Mesendoderm (in vitro differentiated cells): ENCODE measurements at regions not wholly inside any gene's neighbourhood (a gene's known extent, or its start where the extent isn't known, plus 50 kb on each side); places are given as distances from the start of the nearest gene placed in this dataset.

Experiments
- DNase-seq: peaks from one replicate; pipeline ENCODE4 v3.0.0; 2013
- H2AK5ac ChIP-seq: 2 replicates; pipeline ENCODE4 v1.6.1; 2013; ENCODE audit warnings: low read length, inconsistent platforms
- H2BK120ac ChIP-seq: 2 replicates; pipeline ENCODE4 v1.6.1; 2013; ENCODE audit warnings: low read depth, mild to moderate bottlenecking, low read length, moderate library complexity, mixed read lengths
- H2BK15ac ChIP-seq: replicated peaks from 2 replicates; pipeline ENCODE4 v1.6.1; 2013; ENCODE audit warnings: low read depth, mild to moderate bottlenecking, moderate library complexity
- H2BK5ac ChIP-seq: 2 replicates; pipeline ENCODE4 v1.6.1; 2013; ENCODE audit warnings: low read length, inconsistent platforms
- H3K18ac ChIP-seq: 2 replicates; pipeline ENCODE4 v1.6.1; 2013; ENCODE audit warnings: mild to moderate bottlenecking, low read length, mixed read lengths
- H3K23ac ChIP-seq: one replicate; pipeline ENCODE4 v1.6.1; 2013; ENCODE audit warnings: low read length
- H3K27ac ChIP-seq: 2 replicates; pipeline ENCODE4 v1.5.1; 2013; ENCODE audit warnings: low read depth, mild to moderate bottlenecking, inconsistent platforms, low read length, moderate library complexity
- H3K27me3 ChIP-seq: 2 replicates; pipeline ENCODE4 v1.6.1; 2013; ENCODE audit warnings: low read length, control low read depth, mild to moderate bottlenecking, inconsistent platforms; ENCODE audit not compliant: insufficient read depth, poor library complexity
- H3K36me3 ChIP-seq: 2 replicates; pipeline ENCODE4 v1.6.1; 2013; ENCODE audit warnings: low read length, inconsistent platforms; ENCODE audit not compliant: control insufficient read depth, insufficient read depth
- H3K4ac ChIP-seq: one replicate; pipeline ENCODE4 v1.6.1; 2013; ENCODE audit warnings: low read depth, mild to moderate bottlenecking, low read length, moderate library complexity
- H3K4me1 ChIP-seq: 2 replicates; pipeline ENCODE4 v1.6.1; 2013; ENCODE audit warnings: low read depth, low read length, inconsistent platforms; ENCODE audit not compliant: control insufficient read depth
- H3K4me2 ChIP-seq: 2 replicates; pipeline ENCODE4 v1.6.1; 2013; ENCODE audit warnings: low read length
- H3K4me3 ChIP-seq: 2 replicates; pipeline ENCODE4 v1.5.1; 2013; ENCODE audit warnings: mild to moderate bottlenecking, low read length
- H3K56ac ChIP-seq: one replicate; pipeline ENCODE4 v1.6.1; 2013; ENCODE audit warnings: low read length
- H3K79me1 ChIP-seq: 2 replicates; pipeline ENCODE4 v1.6.1; 2013; ENCODE audit warnings: low read length, inconsistent platforms
- H3K79me2 ChIP-seq: 2 replicates; pipeline ENCODE4 v1.6.1; 2013; ENCODE audit warnings: mild to moderate bottlenecking, low read length; ENCODE audit not compliant: control insufficient read depth, insufficient read depth
- H3K9ac ChIP-seq: 2 replicates; pipeline ENCODE4 v1.6.1; 2013; ENCODE audit warnings: low read length, inconsistent platforms
- H4K5ac ChIP-seq: one replicate; pipeline ENCODE4 v1.6.1; 2013; ENCODE audit warnings: low read length
- H4K8ac ChIP-seq: one replicate; pipeline ENCODE4 v1.6.1; 2013; ENCODE audit warnings: low read depth, mild to moderate bottlenecking, control low read depth, low read length, moderate library complexity
- WGBS: extraction: QIAGEN DNeasy Blood & Tissue Kit; methylation state at CpG from one replicate; pipeline ENCODE4 v1.1.7; 2013; ENCODE audit warnings: low lambda C conversion rate, missing lambda C conversion rate; ENCODE audit not compliant: insufficient coverage; ENCODE audit errors: extremely low coverage; 5-methylcytosine and 5-hydroxymethylcytosine counted together

DNA sequence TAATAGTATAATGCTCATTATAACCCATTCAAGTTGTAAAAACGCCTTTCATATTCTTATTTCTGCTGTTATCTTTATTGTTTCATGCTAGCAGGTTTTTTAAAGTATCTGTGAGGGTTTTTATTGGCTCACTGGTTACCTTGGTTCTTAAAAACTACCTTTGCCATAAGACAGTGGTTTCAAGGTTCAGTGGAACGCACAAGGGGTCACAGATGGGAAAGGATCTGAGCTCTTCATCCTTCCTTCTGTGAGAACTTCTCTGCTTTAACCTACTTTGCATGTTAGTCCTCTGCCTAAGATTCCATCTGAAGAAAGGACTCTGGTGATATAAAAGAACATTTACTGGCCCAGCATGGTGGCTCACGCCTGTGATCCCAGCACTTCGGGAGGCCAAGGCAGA, 492.6 kb downstream of the CD83 start:
- Histone ChIP-seq H2BK120ac (no peak overlapping the region), H3K56ac (no peak overlapping the region), H3K27ac (no peak overlapping the region), H3K4me1 (no peaks in the 10 kb centered on the region), H3K4ac (no peak overlapping the region), H2AK5ac (no peak overlapping the region), H3K27me3 (no peaks in the 10 kb centered on the region), H4K8ac (no peak overlapping the region), H3K79me2 (no peaks in the 10 kb centered on the region), H3K9ac (no peak overlapping the region), H2BK5ac (no peak overlapping the region), H3K23ac (no peak overlapping the region), H4K5ac (no peak overlapping the region), H3K79me1 (no peaks in the 10 kb centered on the region), H3K4me2 (no peak overlapping the region), H3K18ac (no peak overlapping the region), H3K36me3 (no peaks in the 10 kb centered on the region), H3K4me3 (no peak overlapping the region), H2BK15ac (no peak overlapping the region)
- no peak for DNase-seq
- no CpG with 5 or more reads among the region's 4 CpGs for WGBS

DNA sequence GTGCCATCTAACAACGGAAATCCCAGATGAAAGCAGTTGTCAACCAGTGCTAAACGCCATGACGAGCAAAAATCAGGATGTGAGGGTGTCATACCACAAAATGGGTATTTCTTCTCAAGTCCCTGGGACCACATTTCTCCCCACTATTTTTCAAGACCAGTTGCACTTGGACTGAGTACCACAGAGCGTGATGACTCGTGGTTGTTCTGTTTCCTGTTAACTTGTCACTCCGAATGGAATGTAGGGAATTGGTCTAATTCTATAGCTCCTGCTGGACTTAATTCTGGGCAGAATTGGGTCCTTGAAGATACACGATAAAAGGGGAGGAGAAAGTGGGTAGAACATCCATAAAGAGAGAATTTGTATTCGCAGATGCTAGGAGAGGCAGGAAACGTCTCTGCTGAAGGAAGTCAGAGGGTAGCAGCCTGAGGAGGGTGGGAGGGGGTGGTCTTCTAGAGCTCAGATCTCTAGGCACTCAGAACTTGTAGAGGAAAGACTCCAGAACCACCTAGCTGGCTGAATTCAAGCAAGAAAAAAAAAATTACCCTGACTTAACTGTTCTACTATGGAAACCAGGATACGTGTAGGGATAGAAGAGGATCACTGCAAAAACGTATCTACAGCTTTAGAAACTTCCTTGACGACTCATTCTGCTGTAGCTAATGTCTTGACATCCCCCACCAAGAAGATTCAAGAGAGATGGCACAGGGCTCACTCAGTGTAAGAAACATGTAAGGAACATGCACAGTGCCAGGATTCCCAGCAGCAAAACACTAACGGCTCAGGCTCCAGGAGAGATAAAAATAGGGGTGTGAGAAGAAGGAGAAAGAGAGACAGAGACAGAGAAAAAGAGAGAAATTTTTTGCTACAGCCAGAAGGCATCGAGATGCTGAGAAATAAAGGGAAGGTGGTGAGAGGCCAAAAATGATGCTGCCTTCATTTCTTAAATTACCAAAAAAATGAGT, 494.7 kb downstream of the CD83 start:
- WGBS, result no CpG with 5 or more reads among the region's 14 CpGs
- no peaks in the 10 kb centered on the region for H3K79me1 ChIP-seq
- no peak overlapping the region for H3K23ac ChIP-seq
- H3K79me2 ChIP-seq, result no peaks in the 10 kb centered on the region
- no peak overlapping the region for H3K4ac ChIP-seq
- peak; percentile 53 for DNase-seq
- H3K9ac ChIP-seq, result no peak overlapping the region
- no peaks in the 10 kb centered on the region for H3K27me3 ChIP-seq
- no peak overlapping the region for H2BK120ac ChIP-seq
- H3K36me3 ChIP-seq, result no peaks in the 10 kb centered on the region
- H3K18ac ChIP-seq, result no peak overlapping the region
- no peak overlapping the region for H3K4me2 ChIP-seq
- no peak overlapping the region for H2BK15ac ChIP-seq
- H3K4me3 ChIP-seq, result no peak overlapping the region
- no peak overlapping the region for H3K27ac ChIP-seq
- H4K8ac ChIP-seq, result no peak overlapping the region
- no peaks in the 10 kb centered on the region for H3K4me1 ChIP-seq
- H2BK5ac ChIP-seq, result no peak overlapping the region
- H4K5ac ChIP-seq, result no peak overlapping the region
- no peak overlapping the region for H3K56ac ChIP-seq
- H2AK5ac ChIP-seq, result no peak overlapping the region

DNA sequence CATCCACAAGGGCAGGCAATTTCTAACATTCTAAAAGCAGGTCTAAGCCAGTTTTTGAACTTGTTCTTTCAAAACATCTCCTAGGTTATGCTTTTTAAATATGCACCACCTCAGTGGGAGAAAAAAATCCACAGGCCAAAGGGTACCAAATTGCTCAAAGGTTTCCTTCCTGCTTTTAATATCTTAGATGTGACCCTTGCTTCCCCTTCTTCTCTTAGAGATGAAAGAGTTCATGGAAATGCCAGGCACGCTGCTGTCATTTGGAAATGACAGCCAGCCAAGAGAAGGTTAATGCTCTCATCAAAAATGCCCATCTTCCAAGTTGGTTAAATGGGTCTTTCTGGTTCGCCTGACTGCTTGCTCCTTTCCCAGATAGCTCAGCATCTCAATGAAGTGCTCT, 497.1 kb downstream of the CD83 start:
- no peak overlapping the region for H3K23ac ChIP-seq
- no peak overlapping the region for H3K9ac ChIP-seq
- no peak overlapping the region for H3K18ac ChIP-seq
- H3K79me2 ChIP-seq, result no peaks in the 10 kb centered on the region
- no peak overlapping the region for H3K27ac ChIP-seq
- no peak overlapping the region for H4K8ac ChIP-seq
- H3K4me3 ChIP-seq, result no peak overlapping the region
- H3K36me3 ChIP-seq, result no peaks in the 10 kb centered on the region
- no peak overlapping the region for H2BK120ac ChIP-seq
- H3K4ac ChIP-seq, result no peak overlapping the region
- WGBS, result no CpG with 5 or more reads among the region's 2 CpGs
- no peak overlapping the region for H3K4me2 ChIP-seq
- no peak for DNase-seq
- H4K5ac ChIP-seq, result no peak overlapping the region
- H3K56ac ChIP-seq, result no peak overlapping the region
- no peak overlapping the region for H2AK5ac ChIP-seq
- no peaks in the 10 kb centered on the region for H3K4me1 ChIP-seq
- H2BK15ac ChIP-seq, result no peak overlapping the region
- no peaks in the 10 kb centered on the region for H3K79me1 ChIP-seq
- no peak overlapping the region for H2BK5ac ChIP-seq
- no peaks in the 10 kb centered on the region for H3K27me3 ChIP-seq

DNA sequence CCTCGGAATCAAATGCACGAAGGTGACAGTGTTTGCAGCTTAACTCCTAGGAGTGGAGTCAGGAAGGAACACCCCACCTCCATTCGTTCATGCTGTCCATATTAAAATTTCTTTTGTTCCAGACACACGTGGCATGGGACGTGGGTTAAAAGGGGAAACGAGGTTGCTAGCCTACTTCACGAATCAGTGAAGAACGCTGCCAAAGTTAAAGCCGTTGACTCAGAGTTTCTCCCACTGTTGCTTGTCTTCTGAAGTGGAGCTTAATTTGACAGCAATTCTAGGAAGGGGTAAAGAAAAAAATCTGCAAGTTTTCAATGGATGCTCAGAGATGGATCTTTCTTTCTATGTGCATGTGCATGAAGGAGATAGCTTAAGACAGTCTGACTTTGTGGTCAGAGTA, 499.1 kb downstream of the CD83 start:
- no CpG with 5 or more reads among the region's 9 CpGs for WGBS
- Histone ChIP-seq H2BK15ac (no peak overlapping the region), H3K23ac (no peak overlapping the region), H3K4me2 (no peak overlapping the region), H3K4me3 (no peak overlapping the region), H3K56ac (no peak overlapping the region), H3K36me3 (no peaks in the 10 kb centered on the region), H4K5ac (no peak overlapping the region), H2BK120ac (no peak overlapping the region), H3K4me1 (no peaks in the 10 kb centered on the region), H3K79me2 (no peaks in the 10 kb centered on the region), H3K4ac (no peak overlapping the region), H3K9ac (no peak overlapping the region), H3K27ac (no peak overlapping the region), H4K8ac (no peak overlapping the region), H3K18ac (no peak overlapping the region), H2AK5ac (no peak overlapping the region), H3K27me3 (no peaks in the 10 kb centered on the region), H2BK5ac (no peak overlapping the region), H3K79me1 (no peaks in the 10 kb centered on the region)
- no peak for DNase-seq

DNA sequence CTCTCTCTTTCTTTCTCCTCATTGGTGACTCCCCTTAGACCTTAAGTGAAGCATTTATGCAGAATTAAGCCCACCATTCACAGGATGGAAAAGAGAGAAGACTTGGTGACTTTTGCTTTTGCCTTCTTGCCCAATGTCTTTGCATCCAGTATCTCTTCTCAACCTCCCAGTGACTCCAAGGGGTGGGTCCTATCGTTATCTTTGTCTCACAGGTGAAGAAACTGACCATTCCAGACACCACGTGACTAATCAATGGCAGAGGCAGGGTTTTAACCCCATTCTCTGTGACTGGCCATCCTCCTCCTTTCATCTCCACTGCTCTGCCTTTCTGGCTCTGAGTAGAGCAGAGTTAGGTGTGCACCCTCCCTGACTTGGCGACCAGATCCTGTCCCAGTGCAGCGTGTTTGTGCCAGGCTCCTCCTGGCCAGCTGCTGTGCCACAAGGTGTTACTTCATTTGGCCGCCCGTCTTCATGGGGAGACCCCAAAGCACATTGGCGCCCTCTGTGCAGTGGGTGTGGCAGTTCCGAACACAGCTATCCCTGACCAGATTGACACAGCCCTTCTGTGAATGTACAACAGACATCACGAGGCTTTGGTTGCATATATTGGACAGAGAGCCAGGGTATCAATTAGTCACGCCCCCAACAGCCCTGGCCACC, 501.3 kb downstream of the CD83 start:
- no peak overlapping the region for H3K4me2 ChIP-seq
- H3K36me3 ChIP-seq, result no peaks in the 10 kb centered on the region
- DNase-seq, result no peak
- no peak overlapping the region for H2BK120ac ChIP-seq
- no peaks in the 10 kb centered on the region for H3K27me3 ChIP-seq
- no CpG with 5 or more reads among the region's 10 CpGs for WGBS
- no peak overlapping the region for H4K8ac ChIP-seq
- no peak overlapping the region for H3K4ac ChIP-seq
- no peaks in the 10 kb centered on the region for H3K79me1 ChIP-seq
- H3K27ac ChIP-seq, result no peak overlapping the region
- H2BK5ac ChIP-seq, result no peak overlapping the region
- H3K23ac ChIP-seq, result no peak overlapping the region
- H3K4me3 ChIP-seq, result no peak overlapping the region
- no peak overlapping the region for H3K56ac ChIP-seq
- no peak overlapping the region for H3K9ac ChIP-seq
- H4K5ac ChIP-seq, result no peak overlapping the region
- no peaks in the 10 kb centered on the region for H3K79me2 ChIP-seq
- H2AK5ac ChIP-seq, result no peak overlapping the region
- H3K4me1 ChIP-seq, result peaks cover 2% of the 10 kb centered on the region
- no peak overlapping the region for H2BK15ac ChIP-seq
- H3K18ac ChIP-seq, result no peak overlapping the region
